OCI-LY3 (cell line): ENCODE measurements at regions not wholly inside any gene's neighbourhood (a gene's known extent, or its start where the extent isn't known, plus 50 kb on each side); places are given as distances from the start of the nearest gene placed in this dataset.

Experiments used
- EZH2phosphoT487 ChIP-seq: fragments of 200-600 bp; shearing (Covaris generic); IDR thresholded peaks from 2 replicates; pipeline ENCODE4 v1.6.1; 2018; ENCODE audit warnings: antibody characterized with exemption, mixed run types, low read depth
- TF ChIP-seq, protein P1 (sequence below): fragments of 200-600, 300-600 bp; sonication (generic); IDR thresholded peaks from 2 replicates; pipeline ENCODE4 v1.5.1; 2014; ENCODE audit warnings: antibody characterized with exemption, low read length, low read depth

DNA sequence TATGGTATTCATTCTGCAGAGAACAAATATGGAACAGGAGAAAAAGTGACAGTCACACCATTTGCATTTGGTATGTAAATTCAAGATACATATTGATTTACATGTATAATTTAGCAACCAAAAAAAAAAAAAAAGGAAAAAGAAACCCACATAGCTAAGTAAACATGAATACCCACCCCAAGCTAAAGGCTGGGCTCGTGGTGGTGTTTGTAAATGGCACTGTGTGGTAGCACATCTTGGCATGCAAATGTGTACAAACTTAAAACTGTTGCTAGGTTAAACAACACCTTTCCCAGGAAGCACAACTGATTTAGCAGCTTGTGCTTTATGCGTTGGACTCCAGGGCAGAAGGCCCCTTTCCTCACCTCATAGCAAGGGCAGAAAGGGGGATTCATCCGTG is 481.1 kb upstream of the CELF4 start:
- TF ChIP-seq, protein P1, sequence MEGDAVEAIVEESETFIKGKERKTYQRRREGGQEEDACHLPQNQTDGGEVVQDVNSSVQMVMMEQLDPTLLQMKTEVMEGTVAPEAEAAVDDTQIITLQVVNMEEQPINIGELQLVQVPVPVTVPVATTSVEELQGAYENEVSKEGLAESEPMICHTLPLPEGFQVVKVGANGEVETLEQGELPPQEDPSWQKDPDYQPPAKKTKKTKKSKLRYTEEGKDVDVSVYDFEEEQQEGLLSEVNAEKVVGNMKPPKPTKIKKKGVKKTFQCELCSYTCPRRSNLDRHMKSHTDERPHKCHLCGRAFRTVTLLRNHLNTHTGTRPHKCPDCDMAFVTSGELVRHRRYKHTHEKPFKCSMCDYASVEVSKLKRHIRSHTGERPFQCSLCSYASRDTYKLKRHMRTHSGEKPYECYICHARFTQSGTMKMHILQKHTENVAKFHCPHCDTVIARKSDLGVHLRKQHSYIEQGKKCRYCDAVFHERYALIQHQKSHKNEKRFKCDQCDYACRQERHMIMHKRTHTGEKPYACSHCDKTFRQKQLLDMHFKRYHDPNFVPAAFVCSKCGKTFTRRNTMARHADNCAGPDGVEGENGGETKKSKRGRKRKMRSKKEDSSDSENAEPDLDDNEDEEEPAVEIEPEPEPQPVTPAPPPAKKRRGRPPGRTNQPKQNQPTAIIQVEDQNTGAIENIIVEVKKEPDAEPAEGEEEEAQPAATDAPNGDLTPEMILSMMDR: no peak
- no peak for TF ChIP-seq EZH2phosphoT487
